Stimulated activated CD4-positive, alpha-beta T cell treated with anti-CD3 and anti-CD28 coated beads, Interleukin-2, amount 100 ng/mL, for 24 hours (primary cell): ENCODE measurements at regions not wholly inside any gene's neighbourhood (a gene's known extent, or its start where the extent isn't known, plus 50 kb on each side); places are given as distances from the start of the nearest gene placed in this dataset.

ENCODE experiments used
- DNase-seq, 2 donors: peaks; one replicate each; pipeline ENCODE4 v3.0.0-alpha.2; 2020

DNA sequence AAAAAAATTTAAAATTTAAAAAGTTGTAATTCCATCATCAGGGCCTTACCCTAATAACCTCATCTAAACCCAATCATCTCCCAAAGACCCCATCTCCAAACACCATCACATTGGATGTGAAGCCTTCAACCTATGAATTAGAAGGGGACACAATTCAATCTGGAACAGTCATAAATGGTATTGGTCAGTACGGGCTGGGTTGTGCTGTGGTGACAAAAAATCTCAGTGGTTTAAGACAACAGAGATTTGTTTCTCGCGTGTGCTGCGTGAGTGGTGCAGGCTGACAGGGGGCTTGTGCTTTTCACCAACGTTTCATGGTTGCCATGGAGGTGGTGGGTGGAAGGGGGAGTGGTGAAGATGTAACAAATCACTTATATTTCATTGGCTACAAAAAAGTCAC, 174.5 kb downstream of the INHBB start:
- no peak for DNase-seq

- peak; percentile 19 to 49 for DNase-seq
Measured at GRCh38 chr2:120520929-120521912, 175.3 kb downstream of the INHBB start.

- no peak for DNase-seq
Measured at GRCh38 chr2:120522151-120522751, 176.3 kb downstream of the INHBB start.

- DNase-seq = no peak
Measured at GRCh38 chr2:120523766-120524165, 177.8 kb downstream of the INHBB start.

GRCh38 chr2:120524174-120524573, 178.2 kb downstream of the INHBB start:
- no peak for DNase-seq

DNA sequence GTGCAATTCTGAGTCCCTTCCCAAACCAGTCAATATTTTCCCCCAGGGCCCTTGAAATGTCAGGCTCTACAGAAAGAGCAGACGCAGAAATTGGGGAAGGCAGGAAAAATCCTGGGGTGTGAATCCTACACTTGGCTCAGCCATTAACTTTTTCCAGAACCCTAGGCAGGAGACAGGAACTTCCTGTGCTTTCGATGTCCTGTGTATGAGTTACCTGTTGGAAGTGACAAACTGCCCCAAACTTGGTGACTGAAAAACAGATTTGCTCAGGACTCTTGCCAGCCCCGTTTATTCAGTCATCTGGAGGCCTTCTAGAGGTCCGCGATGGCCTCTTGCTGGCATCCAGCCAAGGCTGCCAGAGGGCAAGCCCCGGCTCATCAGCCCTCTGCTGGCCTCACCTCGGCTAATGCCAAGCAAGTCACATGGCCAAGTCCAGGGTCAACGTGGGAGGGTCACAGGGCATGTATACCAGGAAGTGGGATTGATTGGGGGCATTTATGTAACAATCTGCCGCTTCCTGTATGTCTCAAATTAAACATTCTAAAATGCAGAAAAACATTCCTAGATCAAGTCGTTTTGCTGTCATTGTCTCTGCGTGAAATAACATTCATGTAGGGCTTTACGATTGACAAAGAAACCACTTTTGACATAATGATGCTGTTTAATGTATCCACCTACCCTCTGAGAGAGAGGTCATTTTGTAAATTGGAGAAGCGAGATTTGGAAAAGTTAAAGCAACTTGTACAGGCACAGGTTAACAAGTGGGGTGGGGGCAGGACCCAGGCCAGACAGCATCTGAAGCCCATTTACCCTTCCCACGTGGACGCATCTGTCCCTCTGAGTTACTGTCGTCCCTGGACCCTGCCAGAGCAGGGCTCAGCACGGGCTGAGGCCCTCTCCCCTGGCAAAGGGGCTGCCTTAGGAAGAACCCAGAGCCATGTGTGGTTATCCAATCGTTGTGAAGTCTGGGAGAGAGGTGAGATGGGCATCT, 179.4 kb downstream of the INHBB start:
- no peak for DNase-seq

- DNase-seq = no peak
Measured at GRCh38 chr2:120526047-120526562, 180.2 kb downstream of the INHBB start.

DNA sequence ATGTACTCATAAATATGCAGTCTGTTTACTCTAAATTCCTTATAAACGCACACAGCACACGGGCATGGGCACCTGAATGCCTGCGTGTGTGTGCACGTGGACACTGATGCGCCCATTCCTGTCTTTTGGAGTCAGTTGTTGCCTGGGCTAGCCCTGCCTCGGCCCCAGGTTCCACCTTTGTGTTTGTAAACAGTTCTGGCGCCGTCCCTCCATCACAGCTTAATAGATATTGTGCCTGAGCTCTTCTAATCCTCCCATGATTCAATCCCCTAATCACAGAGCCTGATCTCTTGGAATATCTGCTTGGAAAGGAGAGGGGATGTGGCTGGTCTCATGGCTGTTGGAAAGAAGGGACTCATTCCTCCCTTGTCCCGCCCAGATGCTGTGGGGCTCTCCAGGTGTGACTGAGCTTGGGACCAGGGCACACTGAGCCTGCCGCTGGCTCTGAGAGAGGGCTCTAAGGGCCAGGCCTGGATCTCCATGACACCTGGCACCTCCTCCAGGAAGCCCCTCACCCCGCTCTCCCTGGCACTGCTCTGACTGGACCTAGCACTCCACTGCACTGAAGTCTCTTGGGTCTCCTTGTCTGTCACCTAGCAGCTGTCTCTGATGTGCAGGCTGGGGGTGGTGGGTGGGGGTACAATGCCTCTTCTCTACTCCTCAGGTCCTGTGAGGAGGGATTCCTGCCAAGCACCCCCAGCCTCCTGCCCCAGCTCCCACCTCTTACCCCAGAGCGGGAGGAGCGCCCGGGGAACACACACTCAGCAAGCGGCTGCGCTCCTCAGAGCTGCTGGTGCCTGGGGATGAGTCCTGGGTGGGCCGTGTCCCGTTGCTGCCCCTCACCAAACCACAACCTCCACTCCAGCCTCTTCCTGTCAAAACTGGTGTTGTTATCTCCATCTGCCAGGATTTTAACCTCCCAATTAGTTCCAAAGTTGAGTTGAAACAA, 181.3 kb downstream of the INHBB start:
- DNase-seq = no peak

- DNase-seq = no peak
Measured at GRCh38 chr2:120528051-120528692, 182.2 kb downstream of the INHBB start.

GRCh38 chr2:120528693-120529076, 182.7 kb downstream of the INHBB start:
- no peak for DNase-seq

- DNase-seq = no peak
Measured at GRCh38 chr2:120530781-120531180, 184.8 kb downstream of the INHBB start.

GRCh38 chr2:120531365-120531764, 185.4 kb downstream of the INHBB start:
- DNase-seq = no peak

GRCh38 chr2:120531863-120532600, 186.1 kb downstream of the INHBB start:
- no peak for DNase-seq

- no peak for DNase-seq
Measured at GRCh38 chr2:120533625-120534024, 187.7 kb downstream of the INHBB start.

GRCh38 chr2:120534457-120534856, 188.5 kb downstream of the INHBB start:
- no peak for DNase-seq

- DNase-seq = no peak
Measured at GRCh38 chr2:120535081-120535480, 189.1 kb downstream of the INHBB start.

- DNase-seq = no peak
Measured at GRCh38 chr2:120536141-120536540, 190.2 kb downstream of the INHBB start.

GRCh38 chr2:120538691-120539423, 192.9 kb downstream of the INHBB start:
- DNase-seq = no peak

DNA sequence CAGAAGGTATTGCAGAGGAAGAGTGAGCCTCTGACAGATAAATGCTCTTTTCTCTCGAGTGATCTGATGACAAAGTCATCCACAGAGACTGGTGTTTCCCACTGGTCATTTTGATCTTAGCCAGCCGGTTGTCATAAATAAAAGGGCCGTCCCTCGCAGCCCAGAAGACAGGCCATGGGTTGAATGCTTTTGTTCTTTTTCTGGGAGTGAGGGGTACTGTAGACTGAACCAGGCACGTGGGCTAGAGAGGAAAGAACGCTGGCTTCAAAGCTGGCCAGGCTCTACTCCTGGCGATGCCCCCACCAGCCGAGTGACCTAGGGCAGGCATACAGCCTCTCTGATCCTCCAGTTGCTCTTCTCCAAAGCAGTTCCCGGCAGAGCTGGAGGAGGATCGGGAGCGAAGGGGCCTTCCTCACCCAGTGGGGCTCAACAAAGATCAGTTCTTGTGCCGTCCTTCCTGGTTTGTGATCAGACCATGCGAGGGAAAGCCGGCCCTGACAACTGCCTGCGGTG, 193.5 kb downstream of the INHBB start:
- no peak for DNase-seq
